ENCODE measurements at regions not wholly inside any gene's neighbourhood (a gene's known extent, or its start where the extent isn't known, plus 50 kb on each side); places are given as distances from the start of the nearest gene placed in this dataset.

DNA sequence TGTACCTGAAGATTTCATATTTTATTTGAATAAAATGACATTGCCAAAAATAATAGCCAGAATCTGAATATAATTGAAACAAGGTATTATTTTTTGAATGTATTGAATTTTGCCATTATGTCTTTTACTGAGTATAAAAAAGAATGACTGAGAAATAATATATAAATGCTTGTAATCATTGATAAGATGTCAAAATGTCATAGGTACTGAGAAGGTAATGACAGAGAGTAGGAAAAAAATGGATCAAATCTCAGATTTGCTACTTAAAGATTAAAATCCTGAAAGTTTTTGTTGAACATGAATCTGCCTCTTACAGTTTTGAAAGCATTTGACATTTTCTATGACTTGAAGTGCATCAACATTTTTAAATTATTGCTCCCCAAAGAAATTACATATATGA lies 1069.9 kb upstream of the ADGRL4 start:
- no peak for DNase-seq
- intact Hi-C loops (cut with DNase I): no loop called here
- no peak for ATAC-seq
- Histone ChIP-seq H3K27ac (no peak overlapping the region), H3K9me3 (no peaks in the 10 kb centered on the region), H3K27me3 (no peaks in the 10 kb centered on the region), H3K4me1 (no peaks in the 10 kb centered on the region), H3K36me3 (no peaks in the 10 kb centered on the region), H3K4me3 (no peak overlapping the region)
- TF ChIP-seq, protein P1, sequence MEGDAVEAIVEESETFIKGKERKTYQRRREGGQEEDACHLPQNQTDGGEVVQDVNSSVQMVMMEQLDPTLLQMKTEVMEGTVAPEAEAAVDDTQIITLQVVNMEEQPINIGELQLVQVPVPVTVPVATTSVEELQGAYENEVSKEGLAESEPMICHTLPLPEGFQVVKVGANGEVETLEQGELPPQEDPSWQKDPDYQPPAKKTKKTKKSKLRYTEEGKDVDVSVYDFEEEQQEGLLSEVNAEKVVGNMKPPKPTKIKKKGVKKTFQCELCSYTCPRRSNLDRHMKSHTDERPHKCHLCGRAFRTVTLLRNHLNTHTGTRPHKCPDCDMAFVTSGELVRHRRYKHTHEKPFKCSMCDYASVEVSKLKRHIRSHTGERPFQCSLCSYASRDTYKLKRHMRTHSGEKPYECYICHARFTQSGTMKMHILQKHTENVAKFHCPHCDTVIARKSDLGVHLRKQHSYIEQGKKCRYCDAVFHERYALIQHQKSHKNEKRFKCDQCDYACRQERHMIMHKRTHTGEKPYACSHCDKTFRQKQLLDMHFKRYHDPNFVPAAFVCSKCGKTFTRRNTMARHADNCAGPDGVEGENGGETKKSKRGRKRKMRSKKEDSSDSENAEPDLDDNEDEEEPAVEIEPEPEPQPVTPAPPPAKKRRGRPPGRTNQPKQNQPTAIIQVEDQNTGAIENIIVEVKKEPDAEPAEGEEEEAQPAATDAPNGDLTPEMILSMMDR (IDR thresholded peaks at IDR 0.05): no peak

DNA sequence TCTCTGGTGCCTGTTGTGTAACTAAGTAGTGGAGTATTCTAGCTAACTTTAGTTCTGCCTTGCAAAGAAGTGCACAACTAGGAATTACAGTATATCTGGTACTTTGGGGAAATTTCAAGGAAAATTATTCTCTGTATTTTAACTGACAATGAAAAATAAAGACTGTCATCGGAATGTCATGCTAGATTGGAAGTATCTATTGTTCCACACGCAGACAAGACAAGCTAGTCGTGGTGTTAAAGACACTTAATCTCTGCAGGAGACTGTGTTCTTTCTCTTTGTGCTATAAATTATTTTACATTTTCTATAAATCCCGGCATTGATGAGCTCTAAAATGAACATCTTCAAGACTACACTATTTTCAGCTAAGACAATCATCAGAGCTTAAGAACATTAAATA lies 1068.8 kb upstream of the ADGRL4 start:
- no peak overlapping the region for H3K27ac ChIP-seq
- no peaks in the 10 kb centered on the region for H3K36me3 ChIP-seq
- H3K4me3 ChIP-seq: no peak overlapping the region
- TF ChIP-seq, protein P1 (IDR thresholded peaks at IDR 0.05): no peak
- no peaks in the 10 kb centered on the region for H3K4me1 ChIP-seq
- no peaks in the 10 kb centered on the region for H3K9me3 ChIP-seq
- intact Hi-C loops (cut with DNase I): no loop called here
- no peaks in the 10 kb centered on the region for H3K27me3 ChIP-seq
- ATAC-seq: no peak
- DNase-seq: no peak

DNA sequence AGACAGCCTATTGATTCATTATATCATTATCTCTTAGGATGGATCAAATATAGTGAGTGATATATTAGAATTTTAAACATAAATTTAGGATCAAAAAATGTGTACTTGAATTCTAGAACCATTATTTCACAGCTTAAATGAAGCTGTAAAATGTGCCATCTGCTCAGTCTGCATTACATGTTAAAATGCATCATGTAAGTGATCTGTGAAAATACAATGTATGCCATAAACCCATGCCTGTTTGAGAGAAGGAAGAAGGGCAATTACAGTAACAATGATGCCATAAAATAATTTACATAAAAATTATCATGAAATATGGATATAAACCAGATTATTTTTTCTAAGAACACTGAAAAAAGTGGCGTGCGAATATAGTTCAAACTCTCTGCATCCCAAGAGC lies 1066.0 kb upstream of the ADGRL4 start:
- no peaks in the 10 kb centered on the region for H3K9me3 ChIP-seq
- no peaks in the 10 kb centered on the region for H3K27me3 ChIP-seq
- TF ChIP-seq, protein P1 (IDR thresholded peaks at IDR 0.05): no peak
- ATAC-seq (no peak), DNase-seq (no peak)
- H3K4me1 ChIP-seq: no peaks in the 10 kb centered on the region
- H3K27ac ChIP-seq: no peak overlapping the region
- H3K4me3 ChIP-seq: no peak overlapping the region
- no peaks in the 10 kb centered on the region for H3K36me3 ChIP-seq
- intact Hi-C loops (cut with DNase I): no loop called here

DNA sequence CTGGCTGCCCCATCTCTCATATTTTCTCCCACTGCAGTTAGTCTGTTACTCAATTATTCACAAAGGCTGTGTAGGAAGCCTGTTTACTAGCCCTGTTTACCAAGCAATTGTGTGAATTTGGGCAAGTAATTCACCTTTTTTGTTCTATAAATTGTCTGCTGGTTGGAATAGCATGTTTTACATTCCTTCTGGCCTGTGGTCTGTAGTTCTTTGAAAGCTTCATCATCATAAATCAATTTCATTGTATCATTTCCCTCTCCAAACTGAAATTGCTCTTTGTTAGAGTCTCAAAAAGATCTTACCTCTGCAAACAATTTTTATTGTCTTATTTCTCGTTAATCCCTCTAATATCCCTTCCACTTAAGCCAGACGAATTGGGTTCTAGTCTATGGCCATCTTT lies 1059.5 kb upstream of the ADGRL4 start:
- DNase-seq: no peak
- no peak for ATAC-seq
- Histone ChIP-seq H3K36me3 (no peaks in the 10 kb centered on the region), H3K4me3 (no peak overlapping the region), H3K27ac (no peak overlapping the region), H3K27me3 (no peaks in the 10 kb centered on the region), H3K4me1 (no peaks in the 10 kb centered on the region), H3K9me3 (no peaks in the 10 kb centered on the region)
- intact Hi-C loops (cut with DNase I): no loop called here
- TF ChIP-seq, protein P1 (IDR thresholded peaks at IDR 0.05): no peak

DNA sequence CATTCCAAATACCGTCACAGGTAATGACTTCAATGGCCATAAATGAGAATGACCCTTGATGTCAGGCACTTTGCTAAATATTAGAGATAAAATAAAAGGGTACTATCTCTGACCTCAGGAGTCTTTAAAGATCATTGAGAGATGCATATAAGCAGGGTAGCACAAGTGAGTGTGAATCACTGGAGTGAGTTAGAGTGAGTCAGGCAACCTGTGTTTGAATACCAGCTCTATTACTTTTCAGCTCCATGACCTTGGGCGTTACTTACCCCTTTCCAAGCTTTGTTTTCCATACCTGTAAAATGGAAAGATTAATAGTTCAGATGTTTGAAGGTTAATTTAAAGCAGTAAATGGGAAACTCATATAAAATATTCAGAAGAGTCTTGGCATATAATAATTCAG lies 1058.0 kb upstream of the ADGRL4 start:
- no peaks in the 10 kb centered on the region for H3K4me1 ChIP-seq
- no peak overlapping the region for H3K27ac ChIP-seq
- no peak overlapping the region for H3K4me3 ChIP-seq
- DNase-seq (no peak), ATAC-seq (no peak)
- intact Hi-C loops (cut with DNase I): no loop called here
- H3K9me3 ChIP-seq: no peaks in the 10 kb centered on the region
- TF ChIP-seq, protein P1 (IDR thresholded peaks at IDR 0.05): no peak
- H3K36me3 ChIP-seq: no peaks in the 10 kb centered on the region
- no peaks in the 10 kb centered on the region for H3K27me3 ChIP-seq

DNA sequence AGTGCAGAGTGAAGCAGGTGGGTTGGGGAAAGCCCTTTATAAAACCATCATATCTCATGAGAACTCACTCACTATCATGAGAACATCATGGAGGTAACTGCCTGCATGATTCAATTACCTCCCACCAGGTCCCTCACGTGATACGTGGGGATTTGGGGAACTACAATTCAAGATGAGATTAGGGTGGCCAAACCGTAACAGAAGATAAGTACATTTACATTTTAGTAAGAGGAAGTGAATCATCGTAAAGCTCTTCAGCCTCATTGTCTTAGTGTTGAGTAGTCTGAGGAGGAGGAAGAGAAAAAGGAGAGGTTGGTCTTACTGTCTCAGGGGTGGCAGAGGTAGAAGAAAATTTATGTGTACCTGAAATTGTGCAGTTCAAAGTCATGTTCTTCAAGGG lies 1053.4 kb upstream of the ADGRL4 start:
- ATAC-seq (no peak), DNase-seq (no peak)
- Histone ChIP-seq H3K36me3 (no peaks in the 10 kb centered on the region), H3K27me3 (no peaks in the 10 kb centered on the region), H3K27ac (no peak overlapping the region), H3K9me3 (no peaks in the 10 kb centered on the region), H3K4me3 (no peak overlapping the region), H3K4me1 (no peaks in the 10 kb centered on the region)
- intact Hi-C loops (cut with DNase I): no loop called here
- TF ChIP-seq, protein P1 (IDR thresholded peaks at IDR 0.05): no peak
